HCT116 (cell line): ENCODE measurements at regions not wholly inside any gene's neighbourhood (a gene's known extent, or its start where the extent isn't known, plus 50 kb on each side); places are given as distances from the start of the nearest gene placed in this dataset.

Experiments used
- ATAC-seq: fragments of 200-7000 bp; cut with Tn5 transposase; 2 replicates; pipeline ENCODE4 v1.9.1; 2020; ENCODE audit warnings: mild to moderate bottlenecking, moderate library complexity
- BruUV-seq: library from RNA; stranded (reverse); fragments of 400-500 nt; replicated peaks from 2 replicates; lab custom pipeline; 2021; lab: Mats Ljungman, UMichigan
- CTCF ChIA-PET: fragments of 300-600 bp; sonication (Branson Sonifier 250); formaldehyde crosslinking; loops from one replicate; lab custom pipeline; 2021; ENCODE audit warnings: antibody characterized with exemption; lab: Charles Lee
- POLR2A ChIA-PET: fragments of 300-600, 350-600 bp; sonication (Branson Sonifier 250); formaldehyde crosslinking; loops from one replicate; lab custom pipeline; 2021; ENCODE audit warnings: antibody characterized with exemption; lab: Charles Lee
- RAD21 ChIA-PET, 2 experiments: fragments of 300-600 bp; sonication (Branson Sonifier 250); formaldehyde crosslinking; loops; one replicate each; lab custom pipeline; 2023; ENCODE audit warnings: low total read pairs in 2 of 2; ENCODE audit not compliant: uncharacterized antibody in 2 of 2, unreplicated experiment in 2 of 2, low non-redundant PET in 1 of 2; lab: Charles Lee
- DNase-seq: peaks from one replicate; pipeline ENCODE4 v3.0.0-alpha.2; 2010; ENCODE audit warnings: low read depth, low spot score
- H2AFZ ChIP-seq: fragments of 200-600 bp; shearing (Covaris generic), sonication (generic); 2 replicates; pipeline ENCODE4 v1.6.1; 2017; ENCODE audit warnings: low read depth, mixed run types, mixed read lengths, antibody characterized with exemption, low read length; ENCODE audit not compliant: poor library complexity, severe bottlenecking
- H3K27ac ChIP-seq: 2 replicates; pipeline ENCODE4 v1.5.1; 2012; ENCODE audit warnings: low read depth, low read length
- H3K27me3 ChIP-seq: fragments of 200-600 bp; sonication (generic); 2 replicates; pipeline ENCODE4 v1.6.1; 2016; ENCODE audit warnings: mixed run types, low read length, mixed read lengths; ENCODE audit not compliant: insufficient read depth
- H3K36me3 ChIP-seq, 2 experiments: fragments of 200-500 bp in 1 of 2; fragments of 200-600 bp in 1 of 2; sonication (Bioruptor generic) in 1 of 2; sonication (generic) in 1 of 2; 2 replicates each; pipeline versions ENCODE4 v1.5.1 to v1.6.1; 2014 to 2016; ENCODE audit warnings: low read length in 2 of 2, inconsistent platforms in 1 of 2, mixed read lengths in 1 of 2, mixed run types in 1 of 2; ENCODE audit not compliant: insufficient read depth in 2 of 2, control insufficient read depth in 1 of 2
- H3K4me1 ChIP-seq, 2 experiments: fragments of 200-600 bp in 1 of 2; sonication (generic) in 1 of 2; 2 replicates each; pipeline versions ENCODE4 v1.5.1 to v1.6.1; 2012 to 2017; ENCODE audit warnings: low read length in 2 of 2, inconsistent platforms in 1 of 2, mild to moderate bottlenecking in 1 of 2, mixed read lengths in 1 of 2, mixed run types in 1 of 2, moderate library complexity in 1 of 2; ENCODE audit not compliant: insufficient read depth in 2 of 2, control insufficient read depth in 1 of 2
- H3K4me2 ChIP-seq: fragments of 200-600 bp; sonication (generic); 2 replicates; pipeline ENCODE4 v1.6.1; 2017; ENCODE audit warnings: mixed run types, low read length, mixed read lengths
- H3K4me3 ChIP-seq, 2 experiments: fragments of 200-600 bp in 1 of 2; sonication (generic) in 1 of 2; replicated peaks in 1 of 2; 2 replicates each; pipeline ENCODE4 v1.5.1; 2011 to 2016; ENCODE audit warnings: low read length in 2 of 2, control low read depth in 1 of 2, low read depth in 1 of 2, mild to moderate bottlenecking in 1 of 2, mixed read lengths in 1 of 2, mixed run types in 1 of 2
- H3K79me2 ChIP-seq: fragments of 200-600 bp; sonication (generic); 2 replicates; pipeline ENCODE4 v1.6.1; 2017; ENCODE audit warnings: mild to moderate bottlenecking, mixed run types, low read length, moderate library complexity, mixed read lengths; ENCODE audit not compliant: insufficient read depth
- H3K9ac ChIP-seq: fragments of 200-600 bp; sonication (generic); 2 replicates; pipeline ENCODE4 v1.6.1; 2016; ENCODE audit warnings: low read length, mixed read lengths
- H3K9me2 ChIP-seq: fragments of 200-600 bp; sonication (generic), shearing (Covaris generic); 2 replicates; pipeline ENCODE4 v1.6.1; 2017; ENCODE audit warnings: mixed run types, mild to moderate bottlenecking, moderate library complexity; ENCODE audit not compliant: insufficient read depth
- H3K9me3 ChIP-seq, 2 experiments: fragments of 200-500 bp in 1 of 2; fragments of 200-600 bp in 1 of 2; sonication (Bioruptor generic) in 1 of 2; sonication (generic) in 1 of 2; 2 replicates each; pipeline ENCODE4 v1.6.1; 2014 to 2017; ENCODE audit warnings: low read length in 2 of 2, mixed read lengths in 2 of 2, inconsistent platforms in 1 of 2, low read depth in 1 of 2, mild to moderate bottlenecking in 1 of 2, mixed run types in 1 of 2, moderate library complexity in 1 of 2; ENCODE audit not compliant: control insufficient read depth in 1 of 2, insufficient read depth in 1 of 2
- H4K20me1 ChIP-seq: fragments of 200-600 bp; sonication (generic), shearing (Covaris generic); 2 replicates; pipeline ENCODE4 v1.6.1; 2017; ENCODE audit warnings: mixed run types, mild to moderate bottlenecking, moderate library complexity; ENCODE audit not compliant: insufficient read depth
- EZH2 ChIP-seq: fragments of 200-600 bp; sonication (generic); IDR thresholded peaks from 2 replicates; pipeline ENCODE4 v1.6.1; 2017; ENCODE audit warnings: antibody characterized with exemption, mixed run types
- EZH2phosphoT487 ChIP-seq: fragments of 200-600 bp; IDR thresholded peaks from 2 replicates; pipeline ENCODE4 v1.6.1; 2018; ENCODE audit warnings: antibody characterized with exemption, borderline replicate concordance
- FOSL1 ChIP-seq: IDR thresholded peaks from 2 replicates; pipeline ENCODE4 v1.6.1; 2012; ENCODE audit warnings: low read depth
- JUND ChIP-seq: IDR thresholded peaks from 2 replicates; pipeline ENCODE4 v1.6.1; 2012
- POLR2A ChIP-seq: IDR thresholded peaks from 2 replicates; pipeline ENCODE4 v1.7.0; 2011; ENCODE audit warnings: borderline replicate concordance; ENCODE audit not compliant: insufficient read depth, insufficient read length; ENCODE audit errors: extremely low read depth
- POLR2AphosphoS5 ChIP-seq: IDR thresholded peaks from 2 replicates; pipeline ENCODE4 v1.6.1; 2011; ENCODE audit warnings: mild to moderate bottlenecking, low read depth, low read length, moderate library complexity
- SIN3A ChIP-seq: IDR thresholded peaks from 2 replicates; pipeline ENCODE4 v1.6.1; 2012; ENCODE audit warnings: low read depth
- SP1 ChIP-seq: IDR thresholded peaks from 2 replicates; pipeline ENCODE4 v1.6.1; 2012; ENCODE audit warnings: low read depth
- SRF ChIP-seq: IDR thresholded peaks from 2 replicates; pipeline ENCODE4 v1.6.1; 2012; ENCODE audit warnings: low read depth
- TCF7L2 ChIP-seq: IDR thresholded peaks from 2 replicates; pipeline ENCODE4 v1.7.0; 2011; ENCODE audit warnings: borderline replicate concordance, inconsistent platforms; ENCODE audit not compliant: insufficient read depth, insufficient read length; ENCODE audit errors: extremely low read depth
- YY1 ChIP-seq: IDR thresholded peaks from 2 replicates; pipeline ENCODE4 v1.6.1; 2011; ENCODE audit warnings: low read length, low read depth, moderate library complexity, mild to moderate bottlenecking; ENCODE audit not compliant: insufficient replicate concordance; ENCODE audit errors: extremely low read depth
- ZFX ChIP-seq: fragments of 450-650 bp; IDR thresholded peaks from 2 replicates; pipeline ENCODE4 v1.6.1; 2017
- ZNF274 ChIP-seq: fragments of 200-500 bp; sonication (Bioruptor generic); IDR thresholded peaks from 2 replicates; pipeline ENCODE4 v1.6.1; 2014; ENCODE audit warnings: mild to moderate bottlenecking, low read depth, low read length, inconsistent platforms
- intact Hi-C: fragments of 100-400 bp; cut with micrococcal nuclease; formaldehyde crosslinking; loops from 2 replicates; pipeline ENCODE4 v1.10.0; 2022
- TF ChIP-seq, protein P1 (sequence below): IDR thresholded peaks from 2 replicates; pipeline ENCODE4 v1.6.1; 2011; ENCODE audit warnings: mild to moderate bottlenecking, low read length, moderate library complexity; ENCODE audit not compliant: insufficient replicate concordance; ENCODE audit errors: extremely low read depth
- TF ChIP-seq, protein P2 (sequence below): IDR thresholded peaks from 2 replicates; pipeline ENCODE4 v1.6.1; 2012; ENCODE audit warnings: low read depth

DNA sequence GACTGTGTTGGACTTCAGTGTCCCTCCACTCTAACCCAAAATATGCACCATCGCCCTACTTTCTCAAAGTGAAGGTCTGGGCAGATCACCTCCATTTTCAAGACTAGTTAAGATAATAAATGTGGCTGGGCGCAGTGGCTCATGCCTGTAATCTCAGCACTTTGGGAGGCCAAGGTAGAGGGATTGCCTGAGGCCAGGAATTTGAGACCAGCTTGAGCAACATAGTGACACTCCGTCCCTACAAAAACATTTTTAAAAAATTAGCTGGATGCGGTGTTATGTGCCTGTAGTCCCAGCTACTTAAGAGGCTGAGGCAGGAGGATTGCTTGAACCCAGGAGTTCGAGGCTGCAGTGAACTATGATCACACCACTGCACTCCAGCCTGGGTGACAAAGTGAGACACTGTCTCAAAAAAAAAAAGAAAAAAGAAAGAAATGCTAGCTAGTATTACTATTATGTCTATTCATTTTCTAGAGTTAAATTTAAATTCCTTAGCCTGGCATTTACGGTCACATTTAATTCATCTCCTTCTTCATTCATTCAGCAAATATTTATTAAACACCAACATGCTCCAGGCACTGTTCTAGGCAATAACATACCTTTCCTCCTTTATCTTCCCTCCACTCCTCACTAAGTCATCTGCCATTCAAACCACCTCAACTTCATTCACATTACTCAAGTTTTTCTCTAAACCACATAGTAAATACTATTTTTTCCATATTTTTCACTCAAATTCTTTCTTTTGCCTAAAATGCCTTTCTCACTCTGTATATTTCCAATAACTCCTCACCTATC is 96.1 kb upstream of the XYLT1 start:
- H3K4me3 ChIP-seq, result no peak overlapping the region
- H3K4me1 ChIP-seq, result peaks cover 10 to 11% of the 10 kb centered on the region in 2 experiments
- no TSS peak for BruUV-seq
- H3K36me3 ChIP-seq, result no peaks in the 10 kb centered on the region
- H3K27ac ChIP-seq, result no peak overlapping the region
- H3K9me2 ChIP-seq, result no peaks in the 10 kb centered on the region
- RAD21 ChIA-PET, result no interaction called here
- peaks cover 7% of the 10 kb centered on the region; the same call in 1 of the 2 replicates for H3K27me3 ChIP-seq
- H3K9me3 ChIP-seq, result no peaks in the 10 kb centered on the region
- H4K20me1 ChIP-seq, result no peaks in the 10 kb centered on the region
- intact Hi-C loops, result no loop called here
- no peaks in the 10 kb centered on the region for H3K79me2 ChIP-seq
- DNase-seq (no peak), ATAC-seq (no peak)
- CTCF ChIA-PET, result interaction anchor here (3.2 kb wide), 1 partner anchor 12 kb away, joined by 16 read pairs; no protein-coding TSS in a partner anchor
- no peak overlapping the region for H2AFZ ChIP-seq
- POLR2A ChIA-PET, result no interaction called here
- TF ChIP-seq SP1 (no peak), JUND (no peak), FOSL1 (no peak), ZFX (no peak), POLR2AphosphoS5 (no peak), YY1 (no peak), POLR2A (no peak), EZH2phosphoT487 (no peak), ZNF274 (no peak), SRF (no peak), TCF7L2 (no peak)
- no peak overlapping the region for H3K4me2 ChIP-seq
- no peak overlapping the region for H3K9ac ChIP-seq

DNA sequence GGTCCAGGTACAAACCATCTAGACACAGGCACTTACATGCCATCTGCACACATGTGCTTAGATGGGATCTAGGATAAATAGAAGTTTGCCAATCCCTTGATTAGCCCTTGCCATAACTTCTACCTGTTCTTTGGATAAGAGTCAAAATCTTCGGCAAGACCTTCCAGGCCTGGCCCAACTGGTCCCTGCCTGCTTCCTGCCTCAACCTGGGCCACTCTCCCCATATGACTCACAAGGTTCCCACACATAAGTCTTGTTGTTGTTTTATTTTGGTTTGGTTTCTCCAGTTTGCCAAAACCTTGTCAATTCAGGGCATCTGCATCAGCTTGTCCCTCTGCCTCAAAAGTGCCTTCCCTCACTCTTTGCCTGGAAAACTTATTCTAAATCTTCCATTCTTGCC is 95.3 kb upstream of the XYLT1 start:
- no peak overlapping the region for H2AFZ ChIP-seq
- no peaks in the 10 kb centered on the region for H3K9me2 ChIP-seq
- no peak for DNase-seq
- ATAC-seq, result no peak
- H3K9me3 ChIP-seq, result no peaks in the 10 kb centered on the region
- no peak overlapping the region for H3K27ac ChIP-seq
- BruUV-seq, result no TSS peak
- no peak overlapping the region for H3K9ac ChIP-seq
- intact Hi-C loops, result no loop called here
- H3K79me2 ChIP-seq, result no peaks in the 10 kb centered on the region
- H4K20me1 ChIP-seq, result no peaks in the 10 kb centered on the region
- CTCF ChIA-PET, result interaction anchor here (1.3 to 3.2 kb wide), 2 partner anchors 13 to 21 kb away, joined by 6 to 16 read pairs; no protein-coding TSS in a partner anchor
- no peaks in the 10 kb centered on the region for H3K36me3 ChIP-seq
- H3K27me3 ChIP-seq, result peaks cover 7% of the 10 kb centered on the region; the same call in 1 of the 2 replicates
- H3K4me2 ChIP-seq, result no peak overlapping the region
- H3K4me3 ChIP-seq, result no peak overlapping the region
- RAD21 ChIA-PET, result no interaction called here
- POLR2A ChIA-PET, result no interaction called here
- H3K4me1 ChIP-seq, result peaks cover 2 to 3% of the 10 kb centered on the region in 2 experiments
- TF ChIP-seq, protein P1, sequence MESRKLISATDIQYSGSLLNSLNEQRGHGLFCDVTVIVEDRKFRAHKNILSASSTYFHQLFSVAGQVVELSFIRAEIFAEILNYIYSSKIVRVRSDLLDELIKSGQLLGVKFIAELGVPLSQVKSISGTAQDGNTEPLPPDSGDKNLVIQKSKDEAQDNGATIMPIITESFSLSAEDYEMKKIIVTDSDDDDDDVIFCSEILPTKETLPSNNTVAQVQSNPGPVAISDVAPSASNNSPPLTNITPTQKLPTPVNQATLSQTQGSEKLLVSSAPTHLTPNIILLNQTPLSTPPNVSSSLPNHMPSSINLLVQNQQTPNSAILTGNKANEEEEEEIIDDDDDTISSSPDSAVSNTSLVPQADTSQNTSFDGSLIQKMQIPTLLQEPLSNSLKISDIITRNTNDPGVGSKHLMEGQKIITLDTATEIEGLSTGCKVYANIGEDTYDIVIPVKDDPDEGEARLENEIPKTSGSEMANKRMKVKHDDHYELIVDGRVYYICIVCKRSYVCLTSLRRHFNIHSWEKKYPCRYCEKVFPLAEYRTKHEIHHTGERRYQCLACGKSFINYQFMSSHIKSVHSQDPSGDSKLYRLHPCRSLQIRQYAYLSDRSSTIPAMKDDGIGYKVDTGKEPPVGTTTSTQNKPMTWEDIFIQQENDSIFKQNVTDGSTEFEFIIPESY, result no peak
- TF ChIP-seq FOSL1 (no peak), SIN3A (no peak), POLR2A (no peak), JUND (no peak), TCF7L2 (no peak), EZH2 (no peak)
- TF ChIP-seq, protein P2, sequence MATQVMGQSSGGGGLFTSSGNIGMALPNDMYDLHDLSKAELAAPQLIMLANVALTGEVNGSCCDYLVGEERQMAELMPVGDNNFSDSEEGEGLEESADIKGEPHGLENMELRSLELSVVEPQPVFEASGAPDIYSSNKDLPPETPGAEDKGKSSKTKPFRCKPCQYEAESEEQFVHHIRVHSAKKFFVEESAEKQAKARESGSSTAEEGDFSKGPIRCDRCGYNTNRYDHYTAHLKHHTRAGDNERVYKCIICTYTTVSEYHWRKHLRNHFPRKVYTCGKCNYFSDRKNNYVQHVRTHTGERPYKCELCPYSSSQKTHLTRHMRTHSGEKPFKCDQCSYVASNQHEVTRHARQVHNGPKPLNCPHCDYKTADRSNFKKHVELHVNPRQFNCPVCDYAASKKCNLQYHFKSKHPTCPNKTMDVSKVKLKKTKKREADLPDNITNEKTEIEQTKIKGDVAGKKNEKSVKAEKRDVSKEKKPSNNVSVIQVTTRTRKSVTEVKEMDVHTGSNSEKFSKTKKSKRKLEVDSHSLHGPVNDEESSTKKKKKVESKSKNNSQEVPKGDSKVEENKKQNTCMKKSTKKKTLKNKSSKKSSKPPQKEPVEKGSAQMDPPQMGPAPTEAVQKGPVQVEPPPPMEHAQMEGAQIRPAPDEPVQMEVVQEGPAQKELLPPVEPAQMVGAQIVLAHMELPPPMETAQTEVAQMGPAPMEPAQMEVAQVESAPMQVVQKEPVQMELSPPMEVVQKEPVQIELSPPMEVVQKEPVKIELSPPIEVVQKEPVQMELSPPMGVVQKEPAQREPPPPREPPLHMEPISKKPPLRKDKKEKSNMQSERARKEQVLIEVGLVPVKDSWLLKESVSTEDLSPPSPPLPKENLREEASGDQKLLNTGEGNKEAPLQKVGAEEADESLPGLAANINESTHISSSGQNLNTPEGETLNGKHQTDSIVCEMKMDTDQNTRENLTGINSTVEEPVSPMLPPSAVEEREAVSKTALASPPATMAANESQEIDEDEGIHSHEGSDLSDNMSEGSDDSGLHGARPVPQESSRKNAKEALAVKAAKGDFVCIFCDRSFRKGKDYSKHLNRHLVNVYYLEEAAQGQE, result no peak
